VCaP (cell line): ENCODE measurements at regions not wholly inside any gene's neighbourhood (a gene's known extent, or its start where the extent isn't known, plus 50 kb on each side); places are given as distances from the start of the nearest gene placed in this dataset.
"Not testable (repeated sequence)": the region's sequence is repeated elsewhere in the genome, so short reads cannot be mapped to it uniquely, and the experiment has no call there.

Source experiments
- H3K27ac ChIP-seq: fragments of 450-650 bp; 2 replicates; pipeline ENCODE4 v1.5.1; 2017
- CTCF ChIP-seq: fragments of 450-650 bp; conservative IDR thresholded peaks from 2 replicates; pipeline ENCODE4 v1.5.1; 2017; ENCODE audit warnings: mild to moderate bottlenecking, moderate library complexity

GRCh38 chr18:75727456-75727855, 300.0 kb upstream of the SMIM21 start:
- peak; percentile 38 for TF ChIP-seq CTCF
- no peak overlapping the region for H3K27ac ChIP-seq

- no peak overlapping the region for H3K27ac ChIP-seq
- TF ChIP-seq CTCF: no peak
Measured at GRCh38 chr18:75723521-75724340, 296.2 kb upstream of the SMIM21 start.

GRCh38 chr18:75714766-75715165, 287.3 kb upstream of the SMIM21 start:
- H3K27ac ChIP-seq: no peak overlapping the region
- no peak for TF ChIP-seq CTCF

- not testable (repeated sequence) for H3K27ac ChIP-seq
Measured at GRCh38 chr18:75712124-75712867, 284.8 kb upstream of the SMIM21 start.

- H3K27ac ChIP-seq: no peak overlapping the region
- TF ChIP-seq CTCF: no peak
Measured at GRCh38 chr18:75700561-75700960, 273.1 kb upstream of the SMIM21 start.

GRCh38 chr18:75698861-75699260, 271.4 kb upstream of the SMIM21 start:
- no peak overlapping the region for H3K27ac ChIP-seq
- no peak for TF ChIP-seq CTCF

- no peak for TF ChIP-seq CTCF
- H3K27ac ChIP-seq: no peak overlapping the region
Measured at GRCh38 chr18:75697493-75697892, 270.0 kb upstream of the SMIM21 start.

GRCh38 chr18:75696391-75696790, 268.9 kb upstream of the SMIM21 start:
- H3K27ac ChIP-seq: no peak overlapping the region
- no peak for TF ChIP-seq CTCF
